HG02938 (cell line): ENCODE measurements at regions not wholly inside any gene's neighbourhood (a gene's known extent, or its start where the extent isn't known, plus 50 kb on each side); places are given as distances from the start of the nearest gene placed in this dataset.
"Not testable (repeated sequence)": the region's sequence is repeated elsewhere in the genome, so short reads cannot be mapped to it uniquely, and the experiment has no call there.

Source experiments
- ATAC-seq: cut with Tn5 transposase; IDR thresholded peaks from one replicate; pipeline ENCODE4 v1.9.1; 2021; ENCODE audit warnings: mild to moderate bottlenecking, moderate library complexity; ENCODE audit not compliant: unreplicated experiment

- no peak for ATAC-seq
Observed at GRCh38 chr7:156397249-156397648, 243.3 kb upstream of the RNF32 start.

GRCh38 chr7:156389116-156389692 is 251.4 kb upstream of the RNF32 start:
- ATAC-seq = no peak

DNA sequence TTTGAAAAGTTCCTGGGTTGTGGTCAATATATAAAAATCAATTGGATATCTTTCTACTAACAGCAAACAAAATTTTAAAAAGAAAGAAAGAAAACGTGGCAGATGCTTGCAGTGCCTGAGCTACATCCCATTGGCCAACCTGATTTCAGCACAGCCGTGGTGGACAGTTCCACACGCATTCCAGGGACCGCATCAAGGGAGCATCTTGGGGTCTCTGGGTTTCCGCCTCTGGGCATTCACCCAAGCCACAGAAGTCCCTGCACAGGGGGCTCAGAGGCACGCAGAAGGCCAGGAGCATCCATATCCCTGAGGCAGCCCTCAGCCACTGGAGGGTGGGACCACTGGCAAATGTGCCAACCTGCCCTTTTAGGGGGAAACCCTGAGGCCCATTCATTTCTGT is 254.5 kb upstream of the RNF32 start:
- no peak for ATAC-seq

GRCh38 chr7:156384706-156385105 is 255.9 kb upstream of the RNF32 start:
- no peak for ATAC-seq

- no peak for ATAC-seq
Observed at GRCh38 chr7:156383526-156383925, 257.0 kb upstream of the RNF32 start.

GRCh38 chr7:156380261-156380660 is 260.3 kb upstream of the RNF32 start:
- ATAC-seq = no peak

GRCh38 chr7:156379324-156380070 is 261.1 kb upstream of the RNF32 start:
- no peak for ATAC-seq

GRCh38 chr7:156378806-156379205 is 261.8 kb upstream of the RNF32 start:
- ATAC-seq = no peak

DNA sequence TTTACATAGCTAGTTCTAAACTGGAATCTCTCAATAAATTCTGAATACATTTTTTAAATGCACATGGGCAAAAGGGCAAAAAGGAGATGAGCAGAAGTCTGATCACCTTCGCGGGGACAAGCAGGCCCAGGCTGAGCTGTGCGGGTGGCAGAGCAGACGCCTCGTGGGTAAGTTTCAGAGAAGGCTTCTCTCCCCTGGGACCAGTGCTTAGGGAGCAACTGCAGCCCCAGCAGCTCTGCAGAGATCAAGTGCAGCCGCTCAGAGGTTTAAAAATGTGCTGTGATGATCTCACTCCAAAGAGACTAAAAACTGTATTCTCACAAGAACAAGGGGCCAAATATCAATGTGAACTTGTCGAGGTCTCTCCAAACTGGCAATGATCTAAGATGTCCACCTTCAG is 264.3 kb upstream of the RNF32 start:
- no peak for ATAC-seq

GRCh38 chr7:156374335-156374734 is 266.2 kb upstream of the RNF32 start:
- no peak for ATAC-seq

- ATAC-seq = not testable (repeated sequence)
Observed at GRCh38 chr7:156369929-156370328, 270.6 kb upstream of the RNF32 start.

GRCh38 chr7:156368053-156368843 is 272.3 kb upstream of the RNF32 start:
- ATAC-seq = no peak

DNA sequence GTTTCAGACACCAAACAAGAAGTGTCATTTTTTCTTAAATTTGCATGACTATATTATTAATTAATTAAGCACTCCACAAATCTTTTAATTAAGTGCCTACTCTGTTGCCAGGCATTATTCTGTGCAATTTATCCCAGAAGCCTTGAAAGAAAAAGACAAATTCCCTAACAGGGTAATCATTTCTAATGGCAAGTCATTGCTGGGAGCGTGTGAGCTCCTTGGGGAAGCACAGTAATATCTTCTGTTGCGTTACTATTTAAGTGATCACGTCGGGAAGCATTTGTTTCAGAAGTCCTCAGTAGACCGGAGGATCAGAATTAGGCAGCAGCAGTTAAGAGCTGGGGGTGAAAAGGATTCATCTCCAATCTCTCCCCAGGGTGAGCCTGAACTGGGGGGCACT is 276.8 kb upstream of the RNF32 start:
- no peak for ATAC-seq

DNA sequence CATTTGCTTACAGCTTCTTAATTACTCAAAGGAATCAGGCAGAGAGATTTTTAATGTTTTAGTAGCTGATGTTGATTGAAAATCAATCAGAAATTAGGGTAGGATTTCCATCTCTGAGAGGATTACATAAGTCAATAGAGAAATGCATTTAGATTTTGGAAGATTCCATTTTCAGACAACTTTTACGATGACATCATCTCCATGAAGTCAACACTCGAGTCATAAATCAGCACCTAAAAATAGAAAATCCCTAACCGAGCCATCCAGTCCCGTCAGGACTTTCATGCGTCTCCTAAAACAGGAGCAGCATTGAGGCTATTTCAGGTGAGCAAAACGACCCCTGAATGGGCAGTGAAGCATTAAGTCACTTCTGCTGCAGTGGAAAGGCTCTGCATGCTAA is 279.7 kb upstream of the RNF32 start:
- no peak for ATAC-seq

- ATAC-seq = no peak
Observed at GRCh38 chr7:156356551-156356950, 284.0 kb upstream of the RNF32 start.

DNA sequence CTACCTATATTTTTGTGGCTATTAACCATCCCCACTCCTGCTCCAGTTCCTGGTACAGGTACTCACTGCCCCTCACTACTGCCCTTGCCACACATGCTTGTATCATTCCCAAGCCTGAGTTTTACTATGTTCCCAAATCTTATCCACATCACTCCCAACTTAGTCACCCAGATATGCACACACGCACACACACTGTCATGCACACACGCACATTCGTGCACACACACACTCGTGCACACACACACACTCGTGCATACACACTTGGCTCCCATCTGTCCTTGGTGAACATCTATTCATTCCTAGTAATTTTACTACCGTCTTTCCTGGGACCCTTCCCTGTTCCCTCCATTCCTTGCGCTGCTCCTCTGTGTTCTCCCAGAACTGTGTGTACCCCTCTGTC is 287.2 kb upstream of the RNF32 start:
- ATAC-seq = no peak

- not testable (repeated sequence) for ATAC-seq
Observed at GRCh38 chr7:156347703-156348248, 292.8 kb upstream of the RNF32 start.

DNA sequence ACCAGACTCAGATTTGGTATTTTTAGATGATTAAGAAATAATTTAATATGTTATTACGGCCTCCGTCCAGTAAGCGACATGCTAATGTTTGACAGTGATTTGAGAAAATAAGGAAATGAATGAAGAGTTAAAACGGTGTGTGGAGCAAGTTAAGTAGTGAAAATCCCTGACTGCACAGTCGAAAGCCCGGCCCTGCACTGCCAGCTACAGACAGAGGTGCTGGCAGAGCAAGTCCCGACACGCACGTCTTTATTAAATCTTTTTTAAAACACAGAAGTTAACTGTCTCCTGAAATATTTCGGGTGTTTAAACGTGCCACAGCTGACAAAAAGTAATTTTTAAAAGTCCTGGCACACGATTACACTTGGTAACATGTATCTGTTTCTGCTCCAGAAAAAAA is 293.4 kb upstream of the RNF32 start:
- no peak for ATAC-seq

GRCh38 chr7:156344595-156344994 is 296.0 kb upstream of the RNF32 start:
- no peak for ATAC-seq

GRCh38 chr7:156334636-156335035 is 305.9 kb upstream of the RNF32 start:
- ATAC-seq = no peak

DNA sequence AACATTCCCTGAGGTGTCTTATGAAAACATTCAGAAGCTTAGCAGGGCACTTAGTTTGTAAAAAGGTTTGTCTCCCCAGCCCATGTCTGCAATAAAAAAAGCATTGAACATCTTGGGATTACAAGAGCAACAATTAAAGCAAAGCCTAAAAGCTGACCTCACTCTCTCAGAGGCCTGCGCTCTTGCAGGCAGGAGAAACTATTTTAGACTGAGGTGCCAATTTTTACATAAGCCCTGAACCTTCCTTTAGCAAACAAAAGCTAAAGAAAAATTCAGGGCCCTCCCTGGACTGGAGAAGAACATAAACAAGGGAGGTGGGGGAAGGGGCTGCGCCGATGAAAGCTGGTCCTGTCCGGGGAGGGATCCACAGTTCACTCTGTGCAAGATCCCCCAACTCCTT is 312.7 kb upstream of the RNF32 start:
- no peak for ATAC-seq

- no peak for ATAC-seq
Observed at GRCh38 chr7:156327474-156327873, 313.1 kb upstream of the RNF32 start.
